Esophagus muscularis mucosa (tissue), 3 donors: ENCODE measurements at regions not wholly inside any gene's neighbourhood (a gene's known extent, or its start where the extent isn't known, plus 50 kb on each side); places are given as distances from the start of the nearest gene placed in this dataset.

Source experiments
- CTCF ChIP-seq, 3 experiments: fragments of 200-600 bp in 2 of 3; fragments of 450-650 bp in 1 of 3; sonication (generic) in 2 of 3; IDR thresholded peaks; one replicate each; pipeline ENCODE4 v1.5.1; 2017 to 2019; ENCODE audit warnings: antibody characterized with exemption in 3 of 3, mild to moderate bottlenecking in 2 of 3, moderate library complexity in 1 of 3
- POLR2AphosphoS5 ChIP-seq, 2 donors: sonication (generic); formaldehyde crosslinking; IDR thresholded peaks; one replicate each; pipeline ENCODE4 v1.6.1; 2017; ENCODE audit warnings: antibody characterized with exemption in 2 of 2

DNA sequence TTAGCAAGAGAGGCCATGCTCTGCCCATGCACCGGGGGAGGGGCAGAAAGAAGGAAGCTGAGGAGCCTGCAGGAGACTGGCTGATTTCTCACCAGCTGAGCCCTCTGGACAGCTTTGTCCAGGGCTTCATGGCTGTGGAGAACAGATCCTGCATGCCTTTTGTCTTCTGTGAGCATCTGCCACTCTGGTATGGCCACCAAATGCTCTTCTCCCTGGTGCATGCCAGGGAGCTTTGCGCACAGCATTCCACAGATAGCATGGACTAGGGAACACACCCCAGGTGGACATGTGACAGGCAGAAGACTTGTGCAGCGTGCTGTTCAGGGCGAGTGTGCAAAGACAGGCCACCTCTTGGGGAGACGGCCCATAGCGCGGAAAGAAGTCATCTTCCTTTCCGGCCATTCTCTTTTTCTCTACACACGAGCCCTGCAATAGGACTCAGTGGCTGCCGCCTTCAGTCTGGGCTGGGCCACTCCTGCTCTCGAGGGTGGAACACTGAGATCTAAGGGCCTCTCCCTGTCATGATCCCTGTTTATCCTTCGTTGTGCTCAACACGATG, 56.7 kb downstream of the GADD45G start:
- TF ChIP-seq CTCF (IDR thresholded peaks at IDR 0.05): no peak
- TF ChIP-seq POLR2AphosphoS5 (IDR thresholded peaks at IDR 0.05): no peak
